HL-60 (cell line): ENCODE measurements at regions not wholly inside any gene's neighbourhood (a gene's known extent, or its start where the extent isn't known, plus 50 kb on each side); places are given as distances from the start of the nearest gene placed in this dataset.

ENCODE experiments used
- DNase-seq, 2 experiments: peaks; one replicate each; pipeline ENCODE4 v3.0.0-alpha.2; 2010 to 2020; ENCODE audit warnings: low read depth in 1 of 2, low spot score in 1 of 2
- H3K27ac ChIP-seq: fragments of 250-450 bp; sonication (Bioruptor Pico); replicated peaks from 2 replicates; pipeline ENCODE4 v1.5.1; 2020; ENCODE audit warnings: mild to moderate bottlenecking, moderate library complexity
- H3K27me3 ChIP-seq: fragments of 250-450 bp; sonication (Bioruptor Pico); 2 replicates; pipeline ENCODE4 v1.5.1; 2021; ENCODE audit warnings: mild to moderate bottlenecking, moderate library complexity; ENCODE audit not compliant: insufficient read depth, poor library complexity, severe bottlenecking
- H3K4me3 ChIP-seq: replicated peaks from 2 replicates; pipeline ENCODE4 v1.5.1; 2011; ENCODE audit warnings: mild to moderate bottlenecking, control low read depth, low read length; ENCODE audit not compliant: insufficient read depth
- CTCF ChIP-seq: IDR thresholded peaks from one replicate; pipeline ENCODE4 v1.5.1; 2011; ENCODE audit warnings: low read length, control low read depth, inconsistent platforms; ENCODE audit not compliant: insufficient read depth
- GABPA ChIP-seq: IDR thresholded peaks from 2 replicates; pipeline ENCODE4 v1.6.1; 2012; ENCODE audit warnings: low read depth
- POLR2AphosphoS5 ChIP-seq: IDR thresholded peaks from 2 replicates; pipeline ENCODE4 v1.6.1; 2012; ENCODE audit warnings: low read depth
- REST ChIP-seq: IDR thresholded peaks from 2 replicates; pipeline ENCODE4 v1.6.1; 2012; ENCODE audit warnings: low read depth; ENCODE audit not compliant: insufficient replicate concordance
- SPI1 ChIP-seq: IDR thresholded peaks from 2 replicates; pipeline ENCODE4 v1.6.1; 2012; ENCODE audit warnings: low read depth, mild to moderate bottlenecking, borderline replicate concordance

GRCh38 chr7:91603707-91604106 lies 276.8 kb downstream of the MTERF1 start:
- H3K27ac ChIP-seq, result no peak overlapping the region
- no peak for DNase-seq
- no peaks in the 10 kb centered on the region for H3K27me3 ChIP-seq
- no peak for TF ChIP-seq SPI1
- no peak for TF ChIP-seq CTCF
- TF ChIP-seq POLR2AphosphoS5, result no peak
- TF ChIP-seq REST, result no peak
- TF ChIP-seq GABPA, result no peak
- H3K4me3 ChIP-seq, result no peak overlapping the region

- H3K4me3 ChIP-seq, result no peak overlapping the region
- DNase-seq, result no peak
- H3K27me3 ChIP-seq, result no peaks in the 10 kb centered on the region
- no peak overlapping the region for H3K27ac ChIP-seq
- no peak for TF ChIP-seq POLR2AphosphoS5
- TF ChIP-seq REST, result no peak
- TF ChIP-seq SPI1, result no peak
- TF ChIP-seq CTCF, result no peak
- TF ChIP-seq GABPA, result no peak
These were observed 271.9 kb downstream of the MTERF1 start for GRCh38 chr7:91608606-91609005.

- Histone ChIP-seq H3K4me3 (no peak overlapping the region), H3K27ac (no peak overlapping the region), H3K27me3 (no peaks in the 10 kb centered on the region)
- no peak for TF ChIP-seq POLR2AphosphoS5
- TF ChIP-seq GABPA, result no peak
- no peak for TF ChIP-seq CTCF
- no peak for TF ChIP-seq REST
- no peak for TF ChIP-seq SPI1
- DNase-seq, result no peak
These were observed 271.0 kb downstream of the MTERF1 start for GRCh38 chr7:91609525-91609924.
